HG03378 (cell line): ENCODE measurements at regions not wholly inside any gene's neighbourhood (a gene's known extent, or its start where the extent isn't known, plus 50 kb on each side); places are given as distances from the start of the nearest gene placed in this dataset.

ENCODE experiments used
- ATAC-seq: cut with Tn5 transposase; IDR thresholded peaks from one replicate; pipeline ENCODE4 v1.9.1; 2021; ENCODE audit warnings: mild to moderate bottlenecking, moderate library complexity; ENCODE audit not compliant: unreplicated experiment

DNA sequence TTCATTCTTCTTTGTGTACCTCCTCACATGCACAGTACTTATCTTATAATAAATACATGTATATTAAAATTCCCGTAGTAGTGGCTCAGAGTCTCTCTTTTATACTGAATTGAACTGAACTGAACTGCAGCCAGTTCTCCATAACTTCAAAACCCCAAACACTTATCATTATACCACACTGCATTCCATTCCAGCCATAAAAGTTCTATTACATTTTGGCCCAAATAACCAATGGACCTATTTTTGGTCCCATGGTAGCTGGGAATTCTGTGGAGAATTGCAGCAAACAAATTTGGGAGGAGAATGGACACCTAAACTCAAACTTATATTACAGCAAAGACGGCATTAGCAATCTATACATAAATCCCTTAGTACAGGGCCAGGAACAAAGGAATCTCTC is 86.6 kb upstream of the C1orf87 start:
- no peak for ATAC-seq

DNA sequence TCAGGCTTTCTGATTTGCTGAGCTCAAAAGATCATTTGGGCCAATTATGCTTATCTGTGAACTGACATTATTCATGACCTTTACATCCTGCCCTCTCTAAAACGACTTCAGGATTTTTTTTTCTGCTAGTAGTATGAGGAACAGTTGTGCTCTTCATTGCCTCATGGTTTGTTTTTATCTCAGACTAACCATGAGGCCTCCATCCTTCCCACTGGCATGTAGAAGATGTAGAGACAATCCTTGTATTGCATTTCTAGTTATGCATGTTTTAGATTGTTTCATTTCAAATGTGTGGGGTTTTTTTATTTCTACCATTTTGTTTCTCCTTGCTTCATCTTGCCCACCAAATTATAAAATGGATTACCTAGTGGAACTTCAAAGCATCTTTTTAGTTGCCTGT is 82.8 kb upstream of the C1orf87 start:
- ATAC-seq = no peak

DNA sequence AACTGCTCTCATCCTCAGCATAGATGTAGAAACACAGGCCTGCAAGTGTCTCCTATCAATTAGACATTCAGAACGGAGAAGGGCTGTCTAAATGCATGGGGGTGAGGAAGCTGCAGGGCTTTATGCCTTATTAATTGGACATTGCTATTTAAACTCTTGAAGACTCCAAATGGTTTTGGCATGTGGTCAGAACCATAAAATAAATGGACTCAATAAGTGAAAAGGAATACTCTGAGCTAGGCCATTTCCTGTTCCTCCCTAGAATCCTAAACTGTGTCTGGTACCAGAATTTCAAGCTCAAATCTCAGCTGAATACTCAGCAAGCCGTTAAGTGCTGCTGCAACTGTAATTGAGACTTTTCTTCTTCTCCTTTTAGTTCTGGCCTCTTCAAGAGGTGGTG is 80.4 kb upstream of the C1orf87 start:
- no peak for ATAC-seq

DNA sequence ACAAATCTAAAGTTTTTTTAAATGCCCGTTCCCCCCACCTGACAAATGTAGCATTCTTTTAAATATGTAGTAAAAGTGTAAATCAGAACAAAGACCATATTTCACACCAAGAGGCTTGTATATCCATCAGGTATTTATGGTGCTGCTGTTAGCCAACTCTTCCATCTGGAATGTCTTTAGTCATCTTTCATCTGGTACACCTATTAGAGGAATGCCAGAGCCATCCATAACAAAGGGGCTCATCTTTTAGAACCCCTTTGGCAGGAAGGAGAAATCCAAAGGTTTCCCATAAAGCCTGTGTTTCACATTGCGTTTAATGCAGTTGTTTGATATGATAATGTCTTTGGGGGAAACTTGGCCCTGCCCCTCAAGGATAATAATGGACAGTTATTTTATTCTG is 79.3 kb upstream of the C1orf87 start:
- ATAC-seq = no peak

DNA sequence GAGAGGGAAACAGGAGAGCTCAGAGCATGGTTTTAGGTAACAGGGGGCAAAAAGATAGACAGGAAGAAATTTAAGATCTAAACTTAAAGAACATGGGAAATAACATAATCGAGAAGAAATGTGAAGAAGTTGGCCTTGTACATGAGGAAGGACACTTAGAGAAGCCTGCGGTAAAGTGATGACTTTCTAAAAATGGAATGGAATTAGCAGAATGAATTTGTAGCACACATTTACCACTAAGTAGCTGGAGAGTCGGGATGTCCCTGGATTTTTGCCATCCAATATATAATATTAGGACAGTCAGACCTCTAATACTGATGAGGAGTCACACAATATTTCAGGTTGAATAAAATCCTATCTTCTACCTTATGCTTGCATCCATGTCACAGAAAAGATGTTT is 77.7 kb upstream of the C1orf87 start:
- ATAC-seq = no peak

DNA sequence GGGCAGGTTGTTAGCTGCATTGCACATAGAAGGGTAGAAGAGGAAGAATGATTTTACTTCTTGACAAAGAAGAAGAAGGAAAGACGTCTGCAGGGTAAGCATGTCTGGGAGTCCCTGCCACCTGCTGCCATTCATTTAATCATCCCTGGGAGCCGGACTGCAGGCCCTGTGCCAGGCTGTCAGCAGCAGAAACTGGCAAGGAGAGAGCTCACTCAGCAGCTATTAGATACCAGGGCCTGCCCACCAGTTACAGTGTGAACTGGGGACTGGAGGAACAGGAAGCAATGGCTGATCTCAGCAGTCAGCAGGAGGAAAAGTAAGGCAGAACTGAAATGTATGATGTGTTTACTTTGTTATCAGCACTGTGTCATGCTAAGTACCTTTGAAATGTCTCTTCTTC is 75.7 kb upstream of the C1orf87 start:
- ATAC-seq = no peak

DNA sequence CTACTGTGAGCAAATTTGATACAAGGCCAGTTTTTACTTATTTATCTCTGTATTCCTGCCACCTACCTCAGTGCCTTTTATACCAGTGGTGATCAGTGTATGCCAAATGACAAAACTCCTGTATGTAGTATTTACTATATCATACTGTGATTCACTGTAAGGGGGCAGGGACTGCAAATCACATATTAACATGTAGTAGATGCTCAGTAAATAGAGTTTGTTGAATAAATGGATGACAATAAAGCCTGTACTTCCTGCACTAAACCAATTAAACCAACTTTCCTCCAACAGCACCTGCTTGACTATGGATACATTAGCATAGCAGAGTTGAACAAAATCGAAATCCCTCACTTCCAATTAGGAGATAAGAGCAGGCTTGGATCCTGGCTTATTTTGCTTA is 73.3 kb upstream of the C1orf87 start:
- ATAC-seq = no peak

DNA sequence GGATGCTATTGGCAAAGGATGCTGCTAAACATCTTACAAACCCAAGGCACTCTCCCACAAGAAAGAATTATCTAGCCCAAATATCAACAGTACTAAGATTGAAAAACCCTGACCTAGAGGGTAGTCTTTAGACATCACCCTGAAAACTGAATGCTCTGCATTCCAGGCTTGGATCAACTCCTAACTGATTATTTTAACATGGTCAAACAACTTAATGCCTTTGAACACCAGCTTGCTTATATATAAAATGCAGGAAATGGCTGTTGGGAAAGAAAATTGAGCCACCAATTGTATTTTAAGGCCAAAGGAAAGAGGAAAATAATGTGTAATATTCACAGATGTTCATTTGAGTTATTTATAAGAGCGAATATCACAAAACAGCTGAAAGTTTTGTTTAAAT is 72.2 kb upstream of the C1orf87 start:
- no peak for ATAC-seq

DNA sequence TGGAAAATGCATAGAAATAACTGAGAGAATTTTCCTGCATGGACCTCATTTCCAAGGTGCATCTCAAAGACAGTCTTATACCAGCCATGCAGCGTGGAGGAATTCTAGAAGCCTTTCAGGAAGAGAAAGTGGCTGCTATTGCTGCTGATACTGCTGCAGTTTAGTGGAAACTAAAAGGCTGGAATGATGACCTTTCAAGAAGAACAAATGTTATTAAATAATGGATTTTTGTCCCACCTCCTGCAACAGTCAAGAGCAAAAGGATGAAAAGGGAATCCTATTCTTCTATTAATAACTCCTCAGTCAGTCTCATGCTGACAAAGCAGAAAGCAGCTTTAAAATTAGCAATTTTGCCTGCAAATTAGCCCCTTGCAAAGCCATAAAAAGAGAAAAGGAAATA is 68.2 kb upstream of the C1orf87 start:
- no peak for ATAC-seq

DNA sequence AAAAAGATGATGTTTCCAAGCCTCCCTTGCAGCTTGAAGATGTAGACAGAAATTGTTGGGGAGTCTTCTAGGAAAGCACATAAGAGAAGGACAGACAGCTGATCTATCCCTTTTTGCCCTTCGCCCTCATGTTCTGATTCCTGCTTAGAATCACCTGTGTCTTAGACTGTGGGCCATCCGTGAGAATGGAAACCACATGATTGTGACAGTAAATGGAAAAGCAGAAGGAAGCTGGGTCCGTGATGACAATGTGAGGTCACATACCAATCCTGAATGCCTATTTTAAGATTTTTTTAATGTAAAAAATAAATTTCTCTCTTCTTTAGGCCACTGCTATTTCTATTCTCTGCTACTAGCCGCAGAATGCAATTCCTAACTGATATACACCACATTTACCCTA is 67.7 kb upstream of the C1orf87 start:
- ATAC-seq = no peak

DNA sequence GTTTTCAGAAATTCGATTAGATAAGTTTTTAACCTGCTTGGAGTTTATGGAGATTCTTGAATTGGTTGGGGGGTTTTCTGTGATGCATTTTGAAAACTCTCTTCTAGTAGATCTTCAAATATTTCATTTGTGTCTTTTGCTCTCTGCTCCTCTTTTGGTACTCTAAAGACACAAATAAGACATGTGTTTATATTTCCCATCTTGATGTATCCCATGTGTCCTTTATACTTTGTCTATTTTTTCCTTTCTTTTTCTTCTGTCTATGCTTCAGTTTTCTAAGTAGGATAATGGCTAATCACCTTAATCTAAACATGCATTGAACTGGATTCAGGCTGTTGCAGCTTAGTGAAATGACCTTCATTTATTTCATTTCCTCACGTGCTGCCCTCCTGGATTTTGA is 63.8 kb upstream of the C1orf87 start:
- no peak for ATAC-seq

DNA sequence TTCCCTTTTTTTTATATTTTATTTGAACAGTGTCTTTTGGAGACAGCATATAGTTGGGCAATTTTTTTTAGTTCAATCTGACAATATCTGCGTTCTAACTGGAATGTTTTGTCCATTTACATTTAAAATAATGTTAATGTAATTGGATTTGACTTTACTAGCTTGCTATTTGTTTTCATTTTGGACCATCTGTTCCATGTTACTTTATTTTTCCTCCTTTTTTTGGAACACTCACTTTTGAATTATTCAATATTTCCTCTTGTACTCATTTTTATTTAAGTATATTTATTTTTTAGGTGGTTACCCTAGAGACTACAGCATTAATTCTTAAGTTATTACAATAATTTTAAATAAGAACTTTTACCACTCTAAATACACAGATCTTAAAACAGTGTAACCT is 62.8 kb upstream of the C1orf87 start:
- no peak for ATAC-seq

DNA sequence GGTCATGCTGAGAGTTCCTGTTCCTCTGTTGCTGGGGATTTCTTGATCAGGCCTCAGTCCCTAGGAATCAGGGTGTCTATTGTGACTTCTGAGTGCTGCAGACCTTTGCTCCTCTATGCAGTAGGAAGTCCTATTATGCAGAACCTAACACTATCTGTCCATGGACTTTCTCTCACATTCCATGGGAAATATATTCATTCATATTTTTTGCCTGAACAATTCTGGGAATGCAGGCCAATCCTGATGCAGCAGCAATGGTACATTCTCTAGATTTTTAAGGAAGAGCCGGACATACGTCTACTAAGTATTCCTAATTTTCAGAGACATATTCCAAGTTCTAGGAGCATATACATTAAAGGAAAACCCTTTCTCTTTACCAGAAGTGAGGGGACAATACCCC is 61.1 kb upstream of the C1orf87 start:
- ATAC-seq = no peak

DNA sequence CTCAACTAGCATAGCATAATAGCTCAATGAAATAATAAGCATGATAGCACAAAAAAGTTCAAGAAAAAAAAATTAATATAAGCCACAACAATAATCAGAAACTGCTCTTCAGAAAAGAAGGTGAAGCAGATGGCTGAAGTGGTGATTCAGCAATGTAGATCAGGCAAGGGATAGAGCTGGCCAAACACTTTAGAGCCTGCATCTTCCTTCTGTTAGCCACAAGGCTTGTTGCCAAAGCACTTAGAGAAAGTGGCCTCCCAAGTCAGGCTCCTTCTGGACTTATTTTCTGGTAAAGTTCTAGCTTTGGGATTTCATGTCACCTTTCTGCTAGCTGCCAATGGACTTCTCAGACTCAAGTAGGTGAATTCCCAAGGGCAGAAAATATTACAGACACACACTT is 60.3 kb upstream of the C1orf87 start:
- no peak for ATAC-seq

DNA sequence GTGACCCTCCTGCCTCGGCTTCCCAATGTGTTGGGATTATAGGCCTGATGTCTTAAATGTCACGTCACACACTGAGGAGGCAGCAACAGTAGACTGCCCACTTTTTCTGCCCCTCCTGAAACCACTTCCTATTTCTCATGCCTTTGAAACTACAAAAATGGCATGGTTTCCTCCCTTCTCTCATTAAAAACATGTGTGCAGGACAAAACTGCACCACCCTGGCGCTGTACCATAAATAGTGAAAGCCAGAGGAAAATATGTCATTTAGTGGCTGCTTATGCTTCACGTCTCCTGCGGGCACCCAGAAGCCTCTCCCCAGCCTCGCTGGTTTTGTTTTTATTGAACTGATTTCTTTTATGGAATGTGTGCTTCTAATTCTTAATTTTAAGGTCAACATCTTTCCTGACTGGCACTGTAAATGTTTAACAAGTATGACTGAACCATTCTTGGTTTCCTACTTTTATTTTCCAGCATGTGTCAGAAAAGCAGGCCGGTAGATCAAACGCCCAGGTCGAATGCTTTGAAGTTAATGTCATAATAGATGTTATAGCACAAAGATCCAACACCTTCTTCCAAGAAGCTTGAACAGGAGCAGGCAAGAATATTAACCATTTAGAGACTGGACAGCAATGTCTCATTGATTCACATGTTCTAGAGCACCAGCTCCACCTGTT is 59.6 kb upstream of the C1orf87 start:
- ATAC-seq = no peak

DNA sequence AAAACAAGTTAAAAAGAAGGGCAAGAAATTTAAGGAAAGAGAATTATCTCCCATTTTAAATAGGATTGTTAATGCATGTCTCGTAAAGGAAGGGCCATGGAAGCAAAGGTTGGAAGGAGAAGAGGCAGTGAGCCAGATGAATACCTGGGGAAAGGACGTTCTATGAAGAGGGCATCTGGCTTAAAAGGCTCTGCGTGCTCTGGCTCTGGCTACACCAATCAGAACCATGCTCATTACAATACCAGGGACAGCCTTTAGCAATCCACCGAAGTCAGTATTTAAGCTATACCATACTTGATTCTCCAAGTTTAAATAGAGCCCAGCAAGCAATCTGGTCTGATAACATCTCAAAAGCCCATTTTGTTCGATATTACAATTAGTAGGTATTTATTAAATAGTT is 58.5 kb upstream of the C1orf87 start:
- ATAC-seq = no peak

DNA sequence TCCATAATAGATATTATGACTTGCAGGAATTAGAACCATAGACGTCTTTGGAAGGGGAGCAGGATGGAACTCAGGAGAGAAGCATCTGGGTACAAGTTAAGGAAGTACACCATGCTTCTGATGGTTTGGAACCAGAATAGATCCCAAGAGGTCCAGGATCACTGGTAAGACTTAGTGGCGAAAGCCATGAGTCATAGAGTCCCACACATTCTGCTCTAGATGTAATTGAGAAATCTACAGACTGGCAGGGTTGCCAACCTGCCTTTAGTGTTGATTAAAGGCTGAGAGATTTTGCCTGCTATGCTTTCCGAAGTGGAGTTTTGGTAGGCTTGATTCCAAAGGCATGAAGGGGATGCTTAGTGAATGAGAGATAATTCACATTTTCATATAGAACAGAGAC is 57.1 kb upstream of the C1orf87 start:
- ATAC-seq = no peak

DNA sequence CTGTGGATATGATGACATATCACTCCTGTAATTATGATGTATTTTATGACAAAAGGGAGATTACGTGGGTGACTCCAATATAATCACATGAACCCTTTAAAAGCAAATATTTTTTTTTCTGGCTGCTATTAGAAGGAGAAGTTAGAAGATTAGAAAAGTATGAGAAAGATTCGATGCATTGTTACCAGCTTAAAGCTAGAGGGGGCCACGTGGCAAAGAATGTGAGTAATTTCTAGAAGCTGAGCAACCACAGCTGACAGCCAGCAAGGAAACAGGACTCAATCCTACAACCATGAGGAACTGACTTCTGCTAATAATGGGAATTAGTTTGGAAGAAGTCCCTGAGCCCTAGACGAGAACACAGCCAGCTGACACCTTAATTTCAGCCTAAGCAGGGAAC is 56.3 kb upstream of the C1orf87 start:
- no peak for ATAC-seq

DNA sequence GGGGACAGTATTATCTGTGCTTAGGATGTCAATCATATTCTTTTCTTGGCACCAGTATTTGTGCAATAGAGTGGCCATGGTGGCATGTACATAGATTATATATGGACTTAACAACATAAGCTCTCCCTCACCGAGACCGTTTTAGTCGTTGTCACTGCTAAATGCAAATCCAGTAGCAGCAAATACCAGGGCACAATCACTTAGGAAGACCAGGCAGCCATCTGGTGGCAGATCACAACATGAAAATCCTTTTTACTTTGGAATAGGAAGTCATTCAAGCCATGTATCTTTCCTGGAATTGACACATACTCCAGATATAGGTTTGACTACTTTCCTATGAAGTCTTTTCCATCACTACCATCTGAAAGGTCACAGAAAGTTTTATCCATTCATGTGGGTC is 53.2 kb upstream of the C1orf87 start:
- ATAC-seq = no peak
